ENCODE measurements at regions not wholly inside any gene's neighbourhood (a gene's known extent, or its start where the extent isn't known, plus 50 kb on each side); places are given as distances from the start of the nearest gene placed in this dataset.

DNA sequence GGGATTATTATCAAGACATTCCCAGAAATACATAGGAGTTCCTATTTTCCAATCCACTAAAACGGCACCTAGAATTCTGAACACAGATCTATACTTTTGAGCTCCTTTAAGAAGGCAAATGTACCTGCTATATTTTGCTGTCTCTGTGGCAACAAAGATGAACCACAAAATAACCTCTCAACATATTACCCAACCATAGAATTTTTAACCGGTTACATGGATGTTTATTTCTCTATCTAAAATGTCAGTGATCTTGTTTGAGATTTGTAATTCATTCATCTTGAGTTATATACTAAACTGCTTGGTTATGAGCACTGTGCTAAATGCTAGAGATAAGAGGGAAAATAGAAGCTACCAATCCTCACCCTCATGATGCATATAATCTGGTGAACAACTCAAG is 117.5 kb upstream of the HMGCLL1 start:
- no peak for DNase-seq

DNA sequence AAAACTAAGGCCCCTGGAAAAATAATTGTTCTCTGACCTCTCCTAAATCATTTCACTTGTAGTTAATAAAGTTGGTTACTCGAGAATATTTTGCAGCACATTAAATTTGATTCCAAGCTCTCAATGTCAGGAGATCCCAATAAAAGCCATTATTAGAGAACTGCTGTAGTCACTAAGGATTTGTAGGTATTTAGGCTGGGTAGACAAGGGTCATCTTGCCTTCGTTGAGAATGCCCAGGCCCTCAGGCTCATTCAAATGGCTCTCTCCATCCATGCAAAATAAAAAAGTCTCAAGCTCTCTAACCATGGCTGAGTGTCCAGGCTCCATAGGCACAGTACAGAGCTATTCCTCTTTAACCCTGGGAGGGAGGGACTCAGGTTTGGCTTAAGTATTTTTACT is 117.0 kb upstream of the HMGCLL1 start:
- no peak for DNase-seq

DNA sequence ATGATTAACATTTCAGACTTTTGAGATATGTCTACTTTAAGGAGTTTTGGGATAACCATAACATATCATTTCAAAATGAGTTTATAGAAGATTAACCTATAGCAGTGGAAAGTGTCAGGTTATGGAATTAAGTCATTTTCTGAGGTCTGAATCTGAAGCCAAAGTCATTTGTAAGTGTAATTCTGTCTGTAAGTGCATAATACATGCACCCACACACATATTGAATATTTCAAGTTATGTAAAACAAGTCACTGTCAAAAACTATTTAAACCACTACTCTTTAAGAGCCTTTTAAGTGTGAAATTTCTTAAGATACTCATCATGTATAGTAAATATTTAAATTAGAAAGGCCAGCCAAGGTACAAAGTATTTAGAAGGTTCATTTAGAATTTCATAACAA is 115.8 kb upstream of the HMGCLL1 start:
- DNase-seq: peak; percentile 13

DNA sequence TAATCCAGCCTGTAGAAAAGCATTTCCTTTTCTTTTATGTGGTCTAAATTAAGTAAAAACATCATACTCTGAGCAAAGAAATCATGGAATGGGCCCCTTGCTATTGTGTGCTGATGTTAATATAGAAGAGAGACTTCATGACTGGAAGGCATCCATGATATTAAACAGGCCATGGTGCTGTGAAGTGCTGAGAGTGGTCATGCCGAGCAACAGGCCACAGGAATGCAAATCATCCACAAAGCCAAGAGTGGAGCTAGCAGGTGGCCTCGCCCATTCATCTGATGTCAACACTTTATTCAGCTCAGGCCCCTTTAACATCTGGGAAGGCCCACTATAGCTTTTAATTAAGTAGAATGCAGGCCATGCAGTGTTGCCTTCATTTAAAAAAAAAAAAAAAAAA is 115.2 kb upstream of the HMGCLL1 start:
- DNase-seq: peak; percentile 87

DNA sequence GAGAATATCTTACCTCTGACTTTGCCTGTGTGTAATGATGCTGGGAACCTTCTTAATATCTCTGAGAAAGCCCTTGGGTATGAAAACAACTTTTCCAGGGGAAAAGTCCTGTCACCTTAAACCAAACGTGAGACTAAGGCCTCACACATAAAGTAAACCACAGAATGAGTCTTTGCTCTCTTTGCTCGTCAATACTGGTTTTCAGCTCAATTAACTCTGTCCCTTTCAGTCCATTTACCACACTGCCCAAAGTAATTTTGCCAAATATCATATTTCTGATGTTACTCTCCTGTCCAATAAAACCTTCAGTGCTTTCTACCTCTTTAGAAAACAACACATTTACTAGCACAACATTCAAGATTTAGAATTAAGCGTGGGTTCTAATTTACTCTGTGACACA is 100.5 kb upstream of the HMGCLL1 start:
- no peak for DNase-seq

DNA sequence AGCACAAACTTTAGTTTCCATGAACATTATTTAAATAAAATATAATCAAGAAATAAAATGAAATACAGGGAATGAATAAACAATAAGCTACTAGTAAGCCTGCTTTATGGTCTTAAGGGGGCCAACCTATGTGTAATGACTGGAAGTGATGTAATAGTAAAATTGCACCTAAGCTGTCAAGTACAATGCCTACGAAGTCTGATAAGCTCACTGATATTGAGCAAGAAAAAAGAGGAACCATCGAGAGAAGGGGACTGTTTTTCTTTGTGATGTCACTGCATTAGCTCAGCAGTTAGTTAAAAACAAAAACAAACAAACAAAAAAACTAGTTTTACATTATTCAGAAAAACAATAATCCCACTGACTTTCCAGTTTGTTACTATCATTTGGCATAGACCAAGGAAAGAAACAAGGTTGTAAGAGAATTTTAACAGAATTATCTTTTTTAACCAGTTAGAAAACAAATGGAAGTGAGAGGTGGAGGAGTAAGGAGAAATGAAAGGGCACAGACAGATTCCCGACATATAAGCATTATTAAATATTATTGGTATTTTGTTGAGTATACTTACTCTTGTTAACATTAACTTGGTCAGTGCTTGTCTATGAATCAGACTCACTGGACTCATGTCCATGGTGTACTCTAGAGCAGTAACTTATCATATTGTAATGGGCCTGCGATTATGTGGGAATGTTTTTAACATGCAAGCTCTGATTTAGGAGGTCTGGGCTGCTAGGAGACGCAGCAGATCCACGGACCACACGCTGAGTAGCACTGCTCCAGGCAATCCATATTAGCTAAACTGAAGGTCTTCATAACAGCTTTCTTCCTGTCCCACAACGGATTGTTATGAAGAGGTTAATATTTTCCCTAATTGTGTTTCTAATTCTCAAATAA is 99.6 kb upstream of the HMGCLL1 start:
- no peak for DNase-seq

DNA sequence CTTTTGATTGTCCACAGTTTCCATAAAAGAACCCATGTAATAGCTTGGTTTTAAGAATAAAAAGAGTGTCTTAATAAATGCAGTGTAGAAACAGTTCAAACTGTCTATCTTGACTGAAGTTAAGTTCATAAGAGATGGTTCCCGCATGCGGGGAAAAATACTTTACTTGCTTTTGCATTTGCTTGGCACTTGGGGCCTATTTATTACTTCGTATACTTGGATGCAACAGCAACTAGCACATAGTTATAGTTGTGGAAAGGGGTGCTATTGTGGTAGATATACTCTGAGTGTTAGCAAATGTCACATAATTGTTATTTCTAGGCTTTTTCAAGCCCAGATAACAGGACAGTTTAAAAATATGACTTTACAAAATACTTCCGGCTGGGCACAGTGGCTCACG is 97.7 kb upstream of the HMGCLL1 start:
- DNase-seq: no peak

DNA sequence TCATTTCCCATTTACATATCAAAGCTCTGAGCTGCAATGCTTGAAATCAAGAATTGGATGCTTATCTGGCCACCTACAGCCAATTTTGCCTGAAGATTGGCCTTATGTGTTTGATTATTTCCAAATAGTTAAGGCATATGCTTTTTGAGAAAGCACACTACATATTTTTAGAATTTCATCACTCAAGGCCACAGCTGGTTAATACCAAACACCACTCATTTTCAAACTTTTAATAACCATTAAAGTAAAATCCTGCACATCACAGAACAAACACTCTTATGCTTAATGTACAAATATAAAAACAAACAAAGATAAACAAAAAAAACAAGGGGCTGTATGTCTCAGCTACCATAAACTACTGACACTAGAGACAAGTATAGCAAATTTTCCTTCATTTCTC is 96.9 kb upstream of the HMGCLL1 start:
- no peak for DNase-seq

DNA sequence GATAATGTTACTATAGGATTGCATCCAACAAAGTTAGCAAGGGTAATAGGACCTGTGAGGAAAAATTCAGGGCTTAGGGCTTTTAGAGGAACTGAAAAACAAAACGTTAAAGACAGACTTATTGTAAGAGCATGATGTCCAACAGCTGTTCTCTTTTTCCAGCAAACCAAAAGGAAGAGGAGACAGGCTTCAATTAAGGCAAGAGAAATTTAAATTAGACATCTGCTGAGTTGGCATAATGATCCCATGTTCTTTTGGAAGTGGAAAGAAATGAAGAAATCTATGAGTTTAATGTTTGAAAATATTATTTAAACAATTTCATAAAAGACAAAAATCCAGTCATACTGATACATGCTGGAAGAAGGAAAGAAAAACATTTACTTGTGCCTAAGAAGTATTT is 95.7 kb upstream of the HMGCLL1 start:
- peak; percentile 18 for DNase-seq

DNA sequence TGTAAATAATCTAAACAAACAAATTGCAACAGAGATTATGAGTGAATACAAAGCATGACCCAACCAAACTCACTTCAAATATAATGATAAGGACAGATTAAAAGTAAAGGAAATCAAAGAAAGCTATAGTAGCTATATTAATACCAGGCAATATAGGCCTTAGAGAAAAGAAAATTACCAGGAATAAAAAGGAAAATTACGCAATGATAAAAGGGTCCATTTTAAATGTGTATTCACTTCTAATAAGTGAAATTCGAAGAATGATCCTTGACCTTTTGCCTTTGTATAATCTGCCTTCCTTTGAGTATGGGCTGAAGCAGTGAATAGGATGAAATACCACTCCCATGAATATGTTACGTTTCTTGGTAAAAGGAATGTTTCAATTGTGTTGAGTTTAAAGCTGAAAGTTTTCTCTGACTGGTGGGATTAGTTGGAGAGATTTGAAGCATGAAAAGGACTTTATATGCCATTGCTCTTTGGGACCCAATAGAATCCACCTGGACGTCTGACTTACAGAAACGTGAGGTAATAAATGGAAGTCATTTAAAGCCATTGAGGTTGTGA is 91.9 kb upstream of the HMGCLL1 start:
- DNase-seq: no peak

DNA sequence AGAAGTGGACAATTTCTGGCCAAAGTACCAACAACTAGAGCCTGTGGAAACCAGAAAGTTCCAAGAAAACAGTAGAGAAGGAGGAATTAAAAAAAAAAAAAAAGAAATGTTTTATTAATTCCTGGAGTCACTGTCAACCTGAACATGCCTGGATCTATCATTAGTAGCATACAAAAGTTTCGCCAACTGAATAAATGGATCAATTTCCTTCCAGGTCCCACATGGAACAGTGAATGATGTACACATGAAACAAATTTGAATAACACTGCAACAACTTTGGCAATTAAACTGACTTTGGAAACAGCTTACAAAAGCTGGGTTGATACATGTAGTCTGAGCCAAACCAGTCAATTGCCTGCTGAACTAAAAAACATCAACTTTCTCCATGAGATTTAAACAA is 90.0 kb upstream of the HMGCLL1 start:
- DNase-seq: peak; percentile 33

DNA sequence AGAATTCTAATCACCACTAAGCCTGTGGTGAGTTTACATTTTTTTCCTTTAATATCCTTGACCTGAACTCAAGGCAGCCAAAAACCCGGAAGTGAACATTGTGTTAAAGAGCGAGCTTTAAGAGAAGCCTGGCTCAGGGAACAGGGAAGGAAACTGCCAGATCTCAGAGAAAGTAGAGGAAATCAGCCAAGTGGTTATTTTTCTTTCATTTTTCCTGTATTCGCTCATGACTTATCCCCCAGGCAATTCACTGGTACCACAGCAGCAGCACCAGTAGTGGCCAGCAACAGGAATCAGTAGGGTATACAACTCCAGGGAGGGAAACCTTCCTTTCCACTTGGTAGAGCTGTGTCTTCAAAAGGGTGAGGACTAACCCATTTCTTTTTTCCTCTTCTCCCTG is 89.6 kb upstream of the HMGCLL1 start:
- no peak for DNase-seq

DNA sequence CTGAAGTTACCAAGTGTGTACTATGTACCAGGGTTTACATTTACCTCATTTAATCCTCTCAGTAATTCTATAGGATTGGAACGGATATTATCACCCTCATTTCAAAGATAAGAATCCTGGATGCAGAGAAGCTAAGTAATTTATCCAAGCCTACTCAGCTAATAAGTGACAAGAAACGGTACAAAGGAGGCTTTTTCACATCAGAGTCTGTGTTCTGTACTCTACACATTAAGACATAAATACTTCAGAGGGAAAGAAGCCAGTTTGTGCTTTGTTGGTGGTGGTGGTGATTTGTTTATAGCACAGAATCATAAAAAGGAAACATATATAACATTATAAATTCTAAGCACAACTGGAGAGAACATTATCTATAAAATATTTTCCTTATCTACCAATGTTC is 88.3 kb upstream of the HMGCLL1 start:
- DNase-seq: no peak

DNA sequence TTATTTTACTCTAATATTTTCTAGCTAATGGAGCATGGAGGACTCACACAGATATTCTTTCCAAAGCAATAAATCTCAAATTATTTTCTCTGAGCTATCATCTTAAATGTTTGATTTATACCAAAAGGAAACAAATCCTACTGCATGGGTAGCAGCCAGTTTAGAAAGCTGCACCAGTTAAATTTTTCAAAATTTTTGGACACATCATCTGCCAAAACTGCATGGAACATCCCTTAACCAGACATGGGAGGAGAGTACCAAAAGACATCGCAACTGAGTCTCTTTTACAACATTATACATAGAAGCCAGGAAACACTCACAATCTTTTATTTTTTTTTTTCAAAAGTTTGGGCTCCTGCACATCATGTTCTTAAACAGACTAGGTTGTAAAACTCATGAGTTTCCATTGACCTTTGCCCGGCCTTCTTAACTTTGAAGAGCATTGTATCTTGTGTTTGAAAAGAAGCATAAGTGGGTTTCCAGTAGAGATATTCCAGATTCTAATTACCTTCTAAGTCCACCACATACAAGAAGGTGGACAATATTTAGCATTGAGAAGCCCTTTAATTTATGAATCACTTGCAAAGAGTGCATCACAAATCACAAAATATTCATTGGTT is 87.7 kb upstream of the HMGCLL1 start:
- no peak for DNase-seq

DNA sequence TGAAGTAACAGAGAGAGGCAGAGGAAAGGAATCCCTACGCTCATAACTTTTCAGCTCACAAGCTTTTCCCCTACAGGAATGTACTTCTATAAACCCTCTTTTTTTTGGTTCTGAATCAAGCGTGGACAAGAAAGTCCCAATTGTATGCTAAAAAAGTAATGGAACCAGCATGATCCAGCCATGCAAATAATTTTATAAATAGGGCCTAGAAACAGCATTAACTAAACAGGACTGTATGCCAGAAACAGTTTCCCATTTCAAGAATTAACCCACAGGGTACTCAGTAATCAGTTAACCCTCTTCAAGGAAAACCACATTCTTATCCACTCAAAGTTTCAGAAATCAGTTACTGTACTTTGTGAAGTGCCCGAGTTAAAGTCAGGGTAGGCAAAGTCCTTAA is 87.0 kb upstream of the HMGCLL1 start:
- no peak for DNase-seq

DNA sequence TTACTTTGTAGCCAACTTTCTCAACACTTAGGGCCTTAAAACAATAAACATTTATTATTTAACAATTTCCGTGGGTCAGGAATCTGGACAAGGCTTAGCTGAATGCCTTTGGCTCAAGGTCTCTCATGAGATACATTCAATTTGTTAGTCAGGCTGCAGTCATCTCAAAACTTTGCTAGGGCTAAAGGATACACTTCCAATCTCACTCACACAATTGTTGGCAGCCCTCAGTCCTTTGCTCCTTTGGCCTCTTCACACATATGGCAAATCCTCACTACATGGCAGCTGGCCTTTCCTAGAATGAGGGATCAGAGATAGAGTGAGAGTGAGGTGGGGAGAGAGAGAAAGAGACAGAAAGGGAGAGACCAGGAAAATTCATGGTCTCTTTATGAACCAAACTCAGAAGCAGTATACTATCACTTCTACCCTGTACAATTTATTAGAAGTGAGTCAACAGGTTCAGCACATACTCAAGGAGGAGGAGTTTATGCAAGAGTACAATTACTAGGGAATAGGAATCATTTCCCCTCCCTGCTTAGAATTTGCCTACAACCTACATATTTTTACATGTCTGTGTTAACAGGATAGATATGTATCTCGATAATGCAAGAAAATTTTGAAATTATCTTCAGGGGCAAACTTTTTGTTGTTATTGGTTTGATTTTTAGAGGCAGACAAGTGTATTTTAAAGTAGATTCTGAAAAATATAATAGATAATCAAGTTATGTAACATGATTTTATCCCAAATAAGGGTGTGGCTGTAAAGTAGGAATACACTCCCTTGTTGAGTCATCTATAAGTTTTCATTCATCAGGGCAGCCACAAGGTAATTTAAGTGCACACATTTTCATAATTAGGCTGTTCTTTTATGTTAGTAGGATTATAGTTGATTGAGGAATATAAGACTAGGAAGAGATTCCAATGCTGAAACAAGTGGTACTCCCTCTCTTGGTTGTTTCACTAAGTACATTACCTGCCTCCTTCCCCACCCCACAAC is 85.9 kb upstream of the HMGCLL1 start:
- no peak for DNase-seq

DNA sequence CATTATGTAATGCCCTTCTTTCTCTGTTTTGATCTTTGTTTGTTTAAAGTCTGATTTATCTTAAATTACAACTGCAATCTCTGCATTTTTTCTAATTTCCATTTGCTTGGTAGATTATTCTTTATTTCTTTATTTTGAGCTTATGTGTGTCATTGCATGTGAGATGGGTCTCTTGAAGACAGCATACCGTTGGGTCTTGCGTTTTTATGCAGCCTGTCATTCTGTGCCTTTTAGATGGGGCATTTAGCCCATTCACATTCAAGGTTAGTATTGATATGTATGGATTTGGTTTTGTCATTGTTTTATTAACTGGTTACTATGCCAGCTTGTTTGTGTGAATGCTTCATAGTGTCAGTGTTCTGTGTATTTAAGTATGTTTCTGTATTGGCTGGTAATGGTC is 84.9 kb upstream of the HMGCLL1 start:
- no peak for DNase-seq

DNA sequence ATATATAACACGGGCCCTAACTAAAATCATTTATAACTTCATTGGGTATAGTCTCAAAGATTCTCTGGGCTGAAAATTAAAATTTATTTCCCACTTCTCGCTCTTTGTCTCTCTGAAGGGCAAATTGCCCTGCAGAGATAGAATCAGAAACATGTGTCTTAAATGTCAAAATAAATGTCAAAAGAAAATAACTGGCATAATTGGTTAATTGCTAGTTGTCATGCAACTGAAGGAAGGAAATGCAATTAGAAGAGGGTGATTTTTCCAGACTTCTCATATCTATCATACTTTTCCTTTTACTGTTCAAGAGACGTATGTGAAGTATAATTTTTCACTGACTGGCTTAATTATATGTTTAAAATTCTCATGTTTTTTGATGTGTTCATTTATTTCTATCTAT is 80.3 kb upstream of the HMGCLL1 start:
- no peak for DNase-seq

DNA sequence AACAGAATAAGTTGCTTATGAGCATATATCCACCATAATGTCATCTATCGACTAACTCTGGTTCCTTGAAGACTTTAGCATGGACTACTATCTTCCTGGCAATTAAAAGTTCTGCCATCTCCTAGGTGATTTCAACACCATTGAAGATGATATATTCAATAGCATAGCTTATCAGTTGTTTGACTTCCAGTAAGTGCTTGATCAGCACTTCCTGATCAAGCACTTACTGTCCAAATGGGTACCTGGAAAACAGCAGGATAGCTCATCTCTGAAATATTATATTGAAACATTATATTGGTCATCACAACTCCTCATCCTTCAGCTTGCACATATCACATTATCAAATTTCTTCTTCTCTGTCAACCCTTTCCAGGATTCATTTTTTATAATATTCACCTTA is 75.5 kb upstream of the HMGCLL1 start:
- DNase-seq: no peak

DNA sequence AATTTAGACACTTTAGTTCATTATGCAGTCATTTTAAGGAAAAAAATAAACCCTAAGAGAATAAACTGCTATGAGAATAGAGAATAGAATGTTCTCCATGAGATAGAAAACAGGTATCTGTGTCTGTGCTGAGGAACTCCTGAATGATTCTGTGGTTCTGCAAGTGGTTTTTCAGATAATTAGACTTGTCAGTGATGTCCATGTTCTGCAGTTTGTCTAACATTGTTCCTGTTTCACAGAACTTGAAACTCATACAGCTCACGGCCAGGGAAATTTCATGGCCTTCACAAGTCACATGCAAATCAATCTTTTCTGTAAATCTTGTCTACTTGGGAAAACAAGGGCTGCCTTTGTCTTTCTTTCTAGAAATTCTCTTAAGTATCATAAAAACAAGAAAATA is 73.4 kb upstream of the HMGCLL1 start:
- peak; percentile 66 for DNase-seq

DNA sequence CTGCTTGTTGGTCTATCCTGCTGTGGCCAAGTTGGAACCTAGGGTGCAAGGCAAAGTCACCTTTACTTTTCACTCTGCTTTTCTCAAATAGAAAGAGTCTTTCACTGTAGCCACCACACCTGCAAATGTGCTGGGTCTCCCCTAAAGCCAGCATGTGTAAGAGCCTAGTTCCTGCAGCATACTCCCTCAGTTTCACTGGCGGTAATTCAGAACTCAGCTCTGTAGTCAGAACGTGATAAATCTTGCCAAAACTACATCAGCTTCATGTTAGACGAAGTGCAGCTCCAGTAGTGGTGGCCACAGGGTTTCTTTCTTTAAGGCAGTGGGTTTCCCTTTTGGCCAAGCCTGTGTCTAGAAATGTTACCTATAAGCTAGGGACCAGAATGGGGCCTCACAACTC is 72.0 kb upstream of the HMGCLL1 start:
- DNase-seq: peak; percentile 58

DNA sequence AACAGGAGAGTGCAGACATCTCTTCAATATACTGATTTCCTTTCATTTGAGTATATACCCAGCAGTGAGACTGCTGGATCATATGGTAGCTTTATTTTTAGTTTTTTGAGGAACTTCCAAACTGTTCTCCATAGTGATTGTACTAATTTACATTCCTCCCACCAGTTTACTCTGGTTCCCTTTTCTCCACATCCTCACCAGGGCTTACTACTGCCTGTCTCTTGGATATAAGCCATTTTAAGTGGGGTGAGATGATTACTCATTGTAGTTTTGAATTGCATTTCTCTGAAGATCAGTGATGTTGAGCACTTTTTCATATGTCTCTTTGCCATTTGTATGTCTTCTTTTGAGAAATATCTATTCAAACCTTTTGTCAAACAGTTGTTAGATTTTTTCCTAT is 64.9 kb upstream of the HMGCLL1 start:
- DNase-seq: no peak

DNA sequence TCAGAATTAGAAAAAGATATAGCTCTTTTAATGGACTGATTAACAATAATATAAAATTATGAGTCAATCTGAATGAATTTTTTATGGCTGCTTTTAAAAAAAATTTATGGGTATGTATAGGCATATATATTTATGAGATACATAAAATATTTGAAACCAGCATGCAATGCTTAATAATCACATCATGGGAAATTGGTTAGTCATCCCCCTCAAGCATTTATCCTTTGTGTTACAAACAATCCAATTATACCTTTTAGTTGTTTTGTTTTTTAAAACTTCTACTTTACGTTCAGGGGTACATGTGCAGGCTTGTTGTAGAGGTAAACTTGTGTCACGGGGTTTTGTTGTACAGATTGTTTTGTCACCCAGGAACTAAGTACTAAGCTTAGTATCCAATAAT is 63.4 kb upstream of the HMGCLL1 start:
- DNase-seq: no peak
